Activated T-cell treated with anti-CD3 and anti-CD28 coated beads for 48 hours (primary cell): ENCODE measurements at regions not wholly inside any gene's neighbourhood (a gene's known extent, or its start where the extent isn't known, plus 50 kb on each side); places are given as distances from the start of the nearest gene placed in this dataset.
A peak's percentile ranks its signal among the peaks of the same experiment; 100 is the strongest.
"Not testable (repeated sequence)": the region's sequence is repeated elsewhere in the genome, so short reads cannot be mapped to it uniquely, and the experiment has no call there.

Experiments used
- DNase-seq: peaks from one replicate; pipeline ENCODE4 v3.0.0-alpha.2; 2020; ENCODE audit warnings: low read depth

DNA sequence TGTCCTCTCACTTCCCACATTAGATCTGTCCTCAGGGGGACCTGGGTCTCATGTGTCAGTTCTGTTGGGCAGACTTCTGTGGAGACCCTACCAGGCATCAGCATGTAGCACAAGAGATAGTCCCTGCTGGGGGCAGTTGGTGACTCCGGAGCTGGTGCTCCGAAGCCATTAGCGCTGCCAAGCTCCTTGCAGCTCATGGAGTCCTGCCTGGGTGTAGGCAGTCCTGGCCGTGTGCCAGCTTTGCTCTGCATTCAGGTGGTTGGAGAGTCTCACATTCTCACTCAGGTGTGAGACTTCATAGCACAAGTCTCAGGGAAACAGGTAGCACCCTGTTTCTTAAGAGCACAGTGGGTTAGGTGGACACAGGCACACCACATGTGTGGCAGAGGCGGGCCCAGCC is 202.3 kb downstream of the LIPI start:
- DNase-seq, result not testable (repeated sequence)

DNA sequence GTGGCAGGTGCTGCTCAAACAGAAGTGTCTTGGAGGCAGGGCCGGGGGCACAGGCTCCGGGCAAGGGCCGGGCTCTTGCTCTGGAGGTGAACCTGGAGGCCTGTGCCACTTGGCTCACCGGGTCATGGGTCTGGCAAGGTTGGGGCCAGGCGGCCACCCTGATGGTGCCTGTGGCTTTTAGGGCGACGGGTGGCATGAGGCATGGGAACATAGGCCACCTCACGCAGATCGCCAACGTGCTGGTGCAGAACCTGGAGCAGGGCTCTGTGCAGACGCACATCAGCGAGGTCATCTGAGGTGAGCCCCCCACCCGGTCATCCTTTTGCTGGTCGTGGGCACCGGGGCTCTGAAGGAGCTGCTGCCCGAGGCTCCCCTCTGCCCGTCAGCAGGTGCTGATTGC is 202.7 kb downstream of the LIPI start:
- DNase-seq, result not testable (repeated sequence)

DNA sequence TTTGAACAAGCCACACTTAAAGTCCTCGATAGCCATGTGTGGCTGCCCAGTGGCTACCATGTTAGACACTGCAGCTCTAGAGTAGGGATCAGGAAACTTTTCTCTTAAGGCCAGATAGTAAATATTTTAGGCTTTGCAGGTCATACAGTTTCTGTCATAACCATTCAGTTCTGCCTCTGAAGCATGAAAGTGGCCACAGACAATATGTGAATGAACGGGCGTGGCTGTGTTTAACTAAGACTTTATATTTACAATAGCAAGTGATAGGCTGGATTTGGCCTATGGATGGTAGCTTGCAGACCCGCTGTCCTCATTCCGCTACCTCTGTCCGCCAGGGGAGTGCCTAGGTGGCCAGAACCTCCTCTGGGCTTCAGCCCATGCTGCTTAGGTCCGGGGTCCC is 204.6 kb downstream of the LIPI start:
- not testable (repeated sequence) for DNase-seq

DNA sequence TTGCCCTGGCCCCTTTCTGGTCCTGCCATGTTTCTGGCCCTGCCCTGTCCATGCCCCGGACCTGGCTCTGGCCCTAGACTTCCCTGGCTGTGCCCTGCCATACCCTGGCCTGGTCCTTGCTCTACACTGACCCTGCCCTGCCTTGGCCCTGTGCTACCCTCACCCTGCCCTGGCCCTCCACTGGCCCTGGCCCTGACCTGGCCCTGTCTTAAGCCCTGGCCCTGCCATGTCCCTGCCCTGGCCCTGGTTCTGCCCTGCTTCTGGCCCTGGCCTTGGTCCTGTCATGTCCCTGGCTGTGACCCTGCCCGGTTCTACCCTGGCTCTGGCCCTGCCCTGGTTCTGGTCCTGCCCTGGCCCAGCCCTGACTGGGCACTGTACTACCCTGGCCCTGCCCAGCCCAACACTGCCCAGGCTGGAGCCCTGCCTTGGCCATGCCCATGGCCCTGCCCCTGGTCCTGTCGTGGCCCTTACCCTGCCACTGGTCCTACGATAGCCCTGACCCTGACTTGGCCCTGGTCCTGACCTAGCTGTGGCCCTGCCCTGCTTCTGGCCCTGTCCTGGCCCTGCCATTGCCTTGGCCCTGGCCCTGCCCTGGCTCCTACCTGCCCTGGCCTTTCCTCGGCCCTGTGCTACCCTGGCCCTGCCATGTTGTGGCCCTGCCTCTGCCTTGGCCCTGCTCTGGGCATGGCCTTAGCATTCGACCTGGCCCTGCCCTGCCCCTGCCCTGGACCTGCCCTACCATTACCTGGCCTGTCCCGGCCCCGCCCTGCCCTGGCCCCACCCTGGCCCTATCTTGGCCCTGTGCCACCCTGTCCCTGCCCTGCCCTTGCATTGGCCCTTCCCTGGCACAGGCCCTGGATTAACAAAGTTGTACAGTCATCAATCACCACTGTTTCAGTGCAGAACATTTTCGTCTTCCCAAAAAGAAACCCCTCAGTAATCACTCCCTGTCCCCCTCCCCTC is 223.5 kb downstream of the LIPI start:
- DNase-seq, result not testable (repeated sequence)

DNA sequence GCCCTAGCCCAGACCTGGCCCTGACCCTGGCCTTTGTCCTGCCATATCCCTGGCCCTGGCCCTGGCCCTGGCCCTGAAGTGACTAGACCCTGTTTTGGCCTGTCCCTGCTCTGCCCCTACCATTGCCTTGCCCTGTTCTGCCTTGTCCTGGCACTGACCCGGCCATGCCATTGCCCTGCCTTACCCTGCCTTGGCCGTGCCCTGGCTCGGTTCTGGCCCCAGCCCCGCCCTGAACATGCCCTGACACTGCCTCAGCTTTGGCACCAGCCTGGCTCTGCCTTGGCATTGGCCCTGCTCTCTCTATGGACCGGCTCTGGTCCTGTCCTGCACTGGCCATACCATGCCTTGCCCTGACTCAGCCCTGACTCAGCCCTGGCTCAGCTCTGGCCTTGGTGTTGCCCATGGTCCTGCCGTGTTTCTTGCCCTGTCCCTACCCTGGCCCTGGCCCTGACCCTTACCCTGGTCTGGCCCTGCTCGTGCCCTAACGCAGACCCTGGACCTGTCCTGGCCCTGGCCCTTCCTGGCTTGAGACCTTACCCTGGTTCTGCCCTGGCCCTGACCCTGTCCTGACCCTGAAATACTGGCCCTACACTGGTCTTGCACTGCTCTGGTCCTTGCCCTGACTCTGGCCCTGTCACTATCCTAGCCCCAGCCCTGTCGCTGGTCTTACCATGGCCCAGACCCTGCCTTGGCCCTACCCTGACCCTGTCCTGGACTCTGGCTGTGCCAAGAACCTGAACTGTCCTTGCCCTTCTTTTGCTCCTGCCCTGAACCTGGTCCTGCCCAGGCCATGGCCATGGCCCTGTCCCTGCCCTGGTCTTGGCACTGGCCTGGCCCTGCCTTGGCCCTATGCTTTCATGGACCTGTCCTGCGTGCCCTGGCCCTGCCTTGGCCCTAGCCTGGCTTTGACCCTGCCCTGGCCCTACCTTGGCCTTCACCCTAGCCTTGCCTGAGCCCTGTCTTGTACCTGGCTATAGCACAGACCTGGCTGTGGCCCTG is 224.6 kb downstream of the LIPI start:
- DNase-seq, result not testable (repeated sequence)

DNA sequence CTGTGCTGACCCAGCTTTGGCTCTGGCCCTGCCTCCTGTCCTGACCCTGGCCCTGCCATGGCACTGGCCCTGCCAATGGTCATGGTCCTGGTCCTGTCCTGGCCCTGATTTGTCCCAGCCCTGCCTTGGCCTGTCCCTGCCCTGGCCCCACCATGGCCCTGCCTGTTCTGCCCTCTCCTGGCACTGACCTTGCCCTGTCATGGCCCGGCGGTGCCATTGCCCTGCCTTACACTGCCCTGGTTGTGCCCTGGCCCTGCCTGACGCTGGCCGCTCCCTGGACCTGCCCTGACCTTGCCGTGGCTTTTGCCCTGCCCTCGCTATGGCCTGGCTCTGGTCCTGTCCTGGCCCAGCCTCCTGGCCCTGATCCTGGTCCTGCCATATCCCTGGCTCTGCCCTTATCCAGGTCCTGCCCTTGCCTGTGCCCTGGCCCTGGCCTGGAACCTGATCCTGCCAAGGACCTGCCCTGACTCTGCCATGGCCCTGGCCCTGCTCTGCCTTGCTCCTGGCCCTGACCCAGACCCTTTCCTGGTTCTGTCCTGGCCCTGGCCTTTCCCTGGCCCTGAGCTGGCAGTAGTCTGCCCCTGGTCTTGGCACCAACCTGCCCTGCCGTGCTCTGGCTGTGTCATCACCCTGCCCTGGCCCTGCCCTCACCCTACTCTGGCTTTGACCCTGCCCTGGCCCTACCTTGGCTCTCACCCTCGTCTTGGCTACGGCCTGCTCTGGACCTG is 225.5 kb downstream of the LIPI start:
- DNase-seq, result not testable (repeated sequence)

DNA sequence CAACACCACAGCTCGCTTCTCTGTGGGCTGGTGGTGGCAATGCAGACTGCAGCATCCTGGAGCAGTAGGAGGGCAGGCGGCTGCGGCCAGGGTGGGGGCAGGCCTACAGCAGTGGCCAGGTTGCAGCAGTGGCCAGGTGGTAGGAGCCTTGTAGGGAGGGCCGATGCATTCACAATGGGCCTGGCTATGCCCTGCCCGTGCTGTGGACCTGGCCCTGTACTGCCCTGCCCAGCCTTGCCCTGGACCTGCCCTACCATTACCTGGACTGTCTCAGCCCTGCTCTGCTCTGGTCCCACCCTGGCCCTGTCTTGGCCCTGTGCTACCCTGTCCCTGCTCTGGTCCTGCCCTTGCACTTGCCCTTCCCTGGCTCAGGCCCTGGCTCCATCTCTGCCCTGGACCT is 226.0 kb downstream of the LIPI start:
- not testable (repeated sequence) for DNase-seq

DNA sequence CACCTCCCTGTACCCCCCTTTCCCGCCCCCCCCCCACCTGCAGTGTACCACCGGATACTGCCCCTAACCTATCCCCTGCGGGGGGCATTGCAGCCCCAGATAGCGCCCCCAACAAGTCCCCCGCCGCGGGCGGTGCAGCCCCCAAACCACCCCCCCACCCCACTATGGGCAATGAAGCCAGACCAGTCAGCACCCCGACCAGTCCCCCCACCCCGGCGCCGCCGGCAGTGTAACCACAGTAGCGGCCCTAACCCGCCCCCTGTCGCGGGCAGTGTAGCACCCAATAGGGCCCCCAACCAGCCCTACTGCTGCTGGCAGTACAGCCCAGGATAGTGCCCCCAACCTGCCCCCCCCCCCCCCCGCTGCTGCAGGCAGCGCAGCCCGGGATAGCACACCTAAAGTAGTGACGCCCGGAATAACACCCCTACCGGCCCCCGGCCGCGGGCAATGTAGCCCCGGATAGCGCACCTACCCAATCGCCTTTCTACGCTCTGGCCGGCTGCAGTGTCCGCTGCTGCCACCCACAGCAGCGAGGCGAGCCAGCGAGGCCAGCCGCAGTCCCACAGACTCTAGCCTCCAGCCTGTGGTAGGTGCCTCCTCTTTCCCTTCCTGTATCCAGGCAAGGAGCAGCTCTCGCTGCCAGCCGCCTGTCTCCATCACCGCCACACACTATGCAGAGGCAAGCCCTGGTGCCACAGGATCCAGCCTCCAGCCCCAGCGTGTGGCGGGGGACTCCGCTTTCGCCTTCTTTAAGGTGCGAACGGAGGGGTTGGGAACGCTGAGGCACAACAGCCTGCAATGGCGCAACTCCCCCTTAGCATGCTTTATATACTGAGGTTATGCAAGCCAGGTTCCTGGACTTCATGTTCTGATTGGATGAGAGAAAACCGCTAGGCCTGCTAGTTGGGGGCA is 229.3 kb downstream of the LIPI start:
- not testable (repeated sequence) for DNase-seq

DNA sequence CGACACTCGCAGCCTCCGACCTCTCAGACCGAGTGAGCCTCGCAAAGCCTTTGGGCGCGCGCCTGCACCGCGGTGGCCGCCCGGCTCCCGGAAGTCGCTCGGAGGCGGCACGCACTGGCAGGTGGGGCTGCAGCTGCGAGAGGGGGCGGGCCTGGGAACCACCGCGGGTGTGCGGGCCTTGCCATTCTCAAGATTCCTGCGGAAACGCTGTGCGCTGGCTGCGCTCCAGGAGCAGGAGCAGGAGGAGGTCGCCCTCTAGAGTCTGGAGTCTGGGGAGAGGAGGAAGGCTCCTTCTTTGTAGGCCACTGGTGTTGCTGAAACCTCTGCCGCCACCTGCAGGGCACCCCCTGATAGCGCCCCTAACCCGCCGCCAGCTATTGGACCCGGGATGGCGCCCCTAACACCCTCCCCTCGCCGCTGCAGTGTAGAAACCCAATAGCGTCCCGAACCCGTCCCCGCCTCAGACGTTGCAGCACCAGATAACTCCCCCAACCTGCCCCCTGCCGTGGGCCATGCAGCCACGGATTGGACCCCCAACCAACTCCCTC is 230.6 kb downstream of the LIPI start:
- peak; percentile 52 for DNase-seq

DNA sequence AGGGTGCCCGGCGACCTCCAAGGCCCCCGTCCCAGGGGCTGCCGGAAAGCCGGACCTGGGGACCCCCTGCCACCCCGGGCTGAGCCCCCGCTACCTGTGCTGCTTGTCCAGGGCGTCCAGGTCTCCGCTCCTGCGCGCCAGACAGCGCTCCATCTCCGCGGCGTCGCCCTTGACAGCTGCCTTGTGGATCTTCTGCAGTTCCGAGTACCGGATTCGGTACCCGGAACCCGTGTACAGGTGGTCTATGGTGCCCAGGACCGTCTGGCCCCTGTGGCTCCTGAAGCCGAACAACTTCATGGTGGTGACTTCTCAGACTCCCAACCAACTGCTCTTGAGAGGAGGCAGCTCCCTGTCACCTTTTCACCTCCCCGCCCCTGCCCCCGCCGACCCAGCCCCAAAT is 231.1 kb downstream of the LIPI start:
- DNase-seq, result not testable (repeated sequence)

DNA sequence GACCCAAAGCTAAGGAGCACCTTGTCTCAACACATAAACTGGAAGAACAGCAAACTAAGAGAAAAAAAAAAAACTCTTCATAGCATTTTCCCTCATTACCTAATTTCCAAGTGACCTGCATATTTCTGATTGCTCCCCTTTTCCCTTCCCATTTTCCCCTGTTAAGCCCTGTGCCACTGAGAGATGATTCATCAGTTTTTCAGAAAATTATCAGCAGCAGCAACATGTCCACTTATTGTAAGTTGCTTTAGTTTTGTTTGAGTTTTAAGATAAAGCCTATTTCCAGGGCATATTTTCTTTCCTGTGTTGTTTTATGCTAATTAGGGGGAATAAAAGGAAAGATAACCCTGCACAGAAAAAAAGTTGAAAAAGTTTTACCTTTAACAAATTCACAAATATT is 236.2 kb downstream of the LIPI start:
- not testable (repeated sequence) for DNase-seq

DNA sequence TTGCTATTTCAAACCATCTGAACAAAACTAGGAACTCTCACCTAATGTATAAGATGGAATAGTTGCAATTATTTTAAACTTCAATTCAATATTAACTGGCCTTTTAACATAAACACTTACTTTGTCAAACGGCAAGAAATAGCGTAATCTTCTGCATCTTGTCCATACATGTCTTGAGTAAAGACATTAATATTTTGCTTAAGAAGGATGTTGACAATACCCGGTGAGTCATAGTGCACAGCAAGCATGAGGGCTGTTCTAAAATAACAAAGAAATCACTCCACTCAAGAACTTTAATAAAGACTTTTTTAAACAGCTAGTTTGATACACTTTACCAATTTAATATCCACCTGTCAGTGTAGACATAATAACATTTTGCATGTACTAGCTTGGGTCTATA is 240.9 kb downstream of the LIPI start:
- DNase-seq, result not testable (repeated sequence)

DNA sequence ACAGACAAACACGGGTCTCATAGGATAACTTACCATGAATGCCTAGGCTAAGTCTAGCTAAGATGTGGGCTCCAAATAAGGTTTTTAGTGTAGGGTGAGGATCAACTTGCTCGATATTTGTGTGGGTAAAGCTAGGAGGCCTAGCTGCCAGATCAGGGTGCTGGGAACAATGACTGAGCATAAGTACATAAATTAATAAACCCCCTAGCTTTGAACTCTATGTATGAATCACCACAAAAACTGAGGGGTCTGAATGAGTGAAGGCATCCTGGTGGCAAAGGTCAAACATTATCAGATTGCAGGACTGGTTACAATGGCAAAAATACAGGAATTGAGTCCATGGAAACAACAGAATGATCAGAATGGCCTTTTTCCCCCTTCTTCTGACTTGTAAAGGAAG is 241.8 kb downstream of the LIPI start:
- not testable (repeated sequence) for DNase-seq

DNA sequence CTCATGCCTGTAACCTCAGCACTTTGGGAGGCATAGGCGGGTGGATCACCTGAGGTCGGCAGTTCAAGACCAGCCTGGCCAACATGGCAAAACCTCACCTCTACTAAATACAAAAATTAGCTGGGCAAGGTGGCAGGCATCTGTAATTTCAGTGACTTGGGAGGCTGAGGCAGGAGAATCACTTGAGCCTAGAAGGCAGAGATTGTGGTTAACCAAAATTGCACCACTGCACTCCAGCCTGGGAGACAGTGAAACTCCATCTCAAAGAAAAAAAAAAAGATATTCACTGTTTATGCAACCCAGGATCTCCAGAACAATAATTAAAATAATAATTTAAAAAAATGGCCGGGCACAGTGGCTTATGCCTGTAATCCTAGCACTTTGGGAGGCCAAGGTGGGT is 247.5 kb downstream of the LIPI start:
- not testable (repeated sequence) for DNase-seq

DNA sequence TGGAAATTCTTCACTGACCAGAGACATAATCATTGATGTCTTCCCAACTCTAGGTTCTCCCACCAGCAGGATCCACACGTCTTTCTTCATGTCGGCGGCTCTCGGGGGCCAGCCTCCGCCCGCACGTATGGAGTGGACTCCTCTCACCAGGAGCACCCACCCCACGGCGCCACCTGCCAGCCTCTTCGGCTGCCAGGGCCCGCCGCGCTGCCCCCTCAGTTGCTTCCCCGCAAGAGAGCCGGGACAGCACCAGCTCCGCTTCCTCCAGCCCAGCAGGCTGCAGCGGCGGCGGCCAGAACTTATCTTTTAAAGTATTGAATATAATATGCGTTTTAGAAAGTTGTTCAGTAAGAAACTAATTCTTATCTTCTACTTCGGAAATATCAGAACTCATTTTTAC is 273.5 kb downstream of the LIPI start:
- DNase-seq, result no peak

DNA sequence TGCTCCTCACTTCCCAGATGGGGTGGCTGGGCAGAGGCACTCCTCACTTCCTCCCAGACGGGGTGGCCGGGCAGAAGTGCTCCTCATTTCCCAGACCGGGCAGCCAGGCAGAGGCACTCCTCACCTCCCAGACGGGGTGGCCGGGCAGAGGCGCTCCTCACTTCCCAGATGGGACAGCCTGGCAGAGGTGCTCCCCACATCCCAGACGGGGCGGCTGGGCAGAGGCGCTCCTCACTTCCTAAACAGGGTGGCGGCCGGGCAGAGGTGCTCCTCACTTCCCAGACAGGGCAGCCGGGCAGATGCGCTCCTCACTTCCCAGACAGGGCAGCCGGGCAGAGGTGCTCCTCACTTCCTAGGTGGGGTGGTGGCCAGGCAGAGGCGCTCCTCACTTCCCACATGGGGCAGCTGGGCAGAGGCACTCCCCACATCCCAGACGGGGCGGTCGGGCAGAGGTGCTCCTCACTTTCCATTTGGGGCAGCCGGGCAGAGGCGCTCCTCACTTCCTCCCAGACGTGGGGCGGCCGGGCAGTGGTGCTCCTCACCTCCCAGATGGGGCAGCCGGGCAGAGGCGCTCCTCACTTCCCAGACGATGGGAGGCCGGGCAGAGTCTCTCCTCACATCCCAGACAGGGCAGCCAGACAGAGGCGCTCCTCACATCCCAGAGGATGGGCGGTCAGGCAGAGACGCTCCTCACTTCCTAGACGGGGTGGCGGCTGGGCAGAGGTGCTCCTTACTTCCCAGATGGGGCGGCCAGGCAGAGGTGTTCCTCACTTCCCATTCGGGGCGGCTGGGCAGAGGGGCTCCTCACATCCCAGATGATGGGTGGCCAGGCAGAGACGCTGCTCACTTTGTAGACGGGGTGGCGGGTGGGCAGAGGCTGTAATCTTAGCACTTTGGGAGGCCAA is 274.5 kb downstream of the LIPI start:
- DNase-seq, result not testable (repeated sequence)

DNA sequence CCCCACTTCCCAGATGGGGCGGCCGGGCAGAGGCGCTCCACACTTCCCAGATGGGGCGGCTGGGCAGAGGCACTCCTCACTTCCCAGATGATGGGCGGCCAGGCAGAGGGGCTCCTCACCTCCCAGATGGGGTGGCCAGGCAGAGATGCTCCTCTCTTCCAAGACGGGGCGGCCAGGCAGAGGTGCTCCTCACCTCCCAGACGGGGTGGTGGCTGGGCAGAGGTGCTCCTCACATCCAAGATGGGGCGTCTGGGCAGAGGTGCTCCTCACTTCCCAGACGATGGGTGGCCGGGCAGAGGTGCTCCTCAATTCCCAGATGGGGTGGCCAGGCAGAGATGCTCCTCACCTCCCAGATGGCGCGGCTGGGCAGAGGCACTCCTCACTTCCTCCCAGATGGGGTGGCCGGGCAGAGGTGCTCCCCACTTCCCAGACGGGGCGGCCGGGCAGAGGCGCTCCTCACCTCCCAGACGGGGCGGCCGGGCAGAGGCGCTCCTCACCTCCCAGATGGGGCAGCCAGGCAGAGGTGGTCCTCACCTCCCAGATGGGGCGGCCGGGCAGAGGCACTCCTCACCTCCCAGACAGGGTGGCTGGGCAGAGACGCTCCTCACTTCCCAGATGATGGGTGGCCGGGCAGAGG is 275.2 kb downstream of the LIPI start:
- DNase-seq, result not testable (repeated sequence)

DNA sequence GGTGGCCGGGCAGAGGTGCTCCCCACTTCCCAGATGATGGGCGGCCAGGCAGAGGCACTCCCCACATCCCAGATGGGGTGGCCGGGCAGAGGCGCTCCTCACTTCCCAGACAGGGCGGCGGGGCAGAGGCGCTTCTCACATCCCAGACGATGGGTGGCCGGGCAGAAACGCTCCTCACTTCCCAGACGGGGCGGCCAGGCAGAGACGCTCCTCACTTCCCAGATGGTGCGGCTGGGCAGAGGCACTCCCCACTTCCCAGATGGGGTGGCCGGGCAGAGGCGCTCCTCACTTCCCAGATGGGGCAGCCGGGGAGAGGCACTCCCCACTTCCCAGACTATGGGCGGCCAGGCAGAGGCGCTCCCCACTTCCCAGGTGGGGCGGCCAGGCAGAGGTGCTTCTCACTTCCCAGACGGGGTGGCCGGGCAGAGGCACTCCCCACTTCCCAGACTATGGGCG is 275.8 kb downstream of the LIPI start:
- not testable (repeated sequence) for DNase-seq

DNA sequence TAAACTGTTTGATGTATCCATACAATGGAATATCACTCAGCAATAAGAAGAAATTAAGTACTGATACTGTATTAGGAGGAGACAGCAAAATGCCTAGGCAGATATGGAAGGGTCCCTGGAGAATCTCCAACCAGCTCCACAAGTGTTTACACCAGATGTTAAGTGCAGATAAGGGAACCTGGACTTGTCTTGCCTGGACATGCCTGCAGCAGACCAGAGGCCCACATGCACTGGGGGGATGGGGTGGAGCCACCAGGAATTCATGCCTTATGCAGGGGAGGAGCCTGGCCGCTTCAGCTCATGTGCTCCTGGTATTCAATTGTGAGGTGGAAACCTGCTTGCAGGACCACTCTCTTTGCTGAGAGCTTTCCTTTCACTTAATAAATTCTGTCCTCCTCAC is 287.6 kb downstream of the LIPI start:
- DNase-seq, result not testable (repeated sequence)
